KMS-11 (cell line): ENCODE measurements at regions not wholly inside any gene's neighbourhood (a gene's known extent, or its start where the extent isn't known, plus 50 kb on each side); places are given as distances from the start of the nearest gene placed in this dataset.

ENCODE experiments used
- H2AFZ ChIP-seq: fragments of 200-600 bp; sonication (generic); 2 replicates; pipeline ENCODE4 v1.6.1; 2016; ENCODE audit warnings: antibody characterized with exemption, mixed run types, low read depth
- H3K27ac ChIP-seq: fragments of 200-600 bp; sonication (generic); 2 replicates; pipeline ENCODE4 v1.6.1; 2016; ENCODE audit warnings: mild to moderate bottlenecking, mixed run types
- H3K27me3 ChIP-seq: fragments of 200-600 bp; sonication (generic); 2 replicates; pipeline ENCODE4 v1.6.1; 2017; ENCODE audit warnings: mild to moderate bottlenecking, low read depth, mixed run types, moderate library complexity; ENCODE audit not compliant: insufficient read depth
- H3K36me3 ChIP-seq: fragments of 200-600 bp; sonication (generic); 2 replicates; pipeline ENCODE4 v1.6.1; 2017; ENCODE audit warnings: mild to moderate bottlenecking, mixed run types; ENCODE audit not compliant: insufficient read depth
- H3K4me1 ChIP-seq: fragments of 200-600 bp; sonication (generic); 2 replicates; pipeline ENCODE4 v1.6.1; 2016; ENCODE audit warnings: mild to moderate bottlenecking, low read depth, mixed run types; ENCODE audit not compliant: poor library complexity, severe bottlenecking
- H3K4me2 ChIP-seq: fragments of 200-600 bp; sonication (generic); 2 replicates; pipeline ENCODE4 v1.7.0; 2016; ENCODE audit warnings: mild to moderate bottlenecking, mixed run types
- H3K4me3 ChIP-seq: fragments of 200-600 bp; sonication (generic); IDR thresholded peaks from 2 replicates; pipeline ENCODE4 v1.6.1; 2017; ENCODE audit warnings: low read depth, low read length, mixed read lengths; ENCODE audit not compliant: insufficient read depth
- H3K79me2 ChIP-seq: fragments of 200-600 bp; sonication (generic); 2 replicates; pipeline ENCODE4 v1.6.1; 2016; ENCODE audit warnings: low read depth, mixed run types; ENCODE audit not compliant: insufficient read depth
- H3K9ac ChIP-seq: fragments of 200-600 bp; sonication (generic); 2 replicates; pipeline ENCODE4 v1.6.1; 2016; ENCODE audit warnings: mild to moderate bottlenecking, mixed run types
- H4K20me1 ChIP-seq: fragments of 200-600 bp; sonication (generic); 2 replicates; pipeline ENCODE4 v1.6.1; 2016; ENCODE audit warnings: mild to moderate bottlenecking, mixed run types; ENCODE audit not compliant: insufficient read depth
- TF ChIP-seq, protein P1 (sequence below): fragments of 200-600 bp; sonication (generic); conservative IDR thresholded peaks from 2 replicates; pipeline ENCODE4 v1.6.1; 2017; ENCODE audit warnings: low read depth, mild to moderate bottlenecking, antibody characterized with exemption, low read length, moderate library complexity, mixed read lengths

DNA sequence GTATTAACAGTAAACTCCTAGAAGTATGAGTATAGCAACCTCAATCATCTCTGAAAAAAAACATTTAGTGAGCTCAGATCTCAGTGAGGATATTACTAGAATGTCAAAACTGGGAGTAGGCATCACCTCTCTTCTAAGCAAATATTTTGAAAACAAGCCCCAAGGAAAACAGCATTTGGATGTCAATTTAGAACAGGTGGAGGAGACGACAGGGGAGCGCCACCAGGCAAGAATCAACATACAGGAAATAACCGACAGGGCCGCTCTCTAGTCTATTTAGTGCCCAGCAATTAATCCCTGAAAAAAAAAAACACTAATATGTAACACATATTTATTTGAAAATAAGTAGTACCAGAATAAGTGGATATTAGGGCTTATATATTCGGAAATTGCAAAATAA, 940.3 kb upstream of the ADGRL3 start:
- no peak overlapping the region for H2AFZ ChIP-seq
- no peaks in the 10 kb centered on the region for H3K79me2 ChIP-seq
- H3K9ac ChIP-seq = no peak overlapping the region
- no peak overlapping the region for H3K4me2 ChIP-seq
- TF ChIP-seq, protein P1, sequence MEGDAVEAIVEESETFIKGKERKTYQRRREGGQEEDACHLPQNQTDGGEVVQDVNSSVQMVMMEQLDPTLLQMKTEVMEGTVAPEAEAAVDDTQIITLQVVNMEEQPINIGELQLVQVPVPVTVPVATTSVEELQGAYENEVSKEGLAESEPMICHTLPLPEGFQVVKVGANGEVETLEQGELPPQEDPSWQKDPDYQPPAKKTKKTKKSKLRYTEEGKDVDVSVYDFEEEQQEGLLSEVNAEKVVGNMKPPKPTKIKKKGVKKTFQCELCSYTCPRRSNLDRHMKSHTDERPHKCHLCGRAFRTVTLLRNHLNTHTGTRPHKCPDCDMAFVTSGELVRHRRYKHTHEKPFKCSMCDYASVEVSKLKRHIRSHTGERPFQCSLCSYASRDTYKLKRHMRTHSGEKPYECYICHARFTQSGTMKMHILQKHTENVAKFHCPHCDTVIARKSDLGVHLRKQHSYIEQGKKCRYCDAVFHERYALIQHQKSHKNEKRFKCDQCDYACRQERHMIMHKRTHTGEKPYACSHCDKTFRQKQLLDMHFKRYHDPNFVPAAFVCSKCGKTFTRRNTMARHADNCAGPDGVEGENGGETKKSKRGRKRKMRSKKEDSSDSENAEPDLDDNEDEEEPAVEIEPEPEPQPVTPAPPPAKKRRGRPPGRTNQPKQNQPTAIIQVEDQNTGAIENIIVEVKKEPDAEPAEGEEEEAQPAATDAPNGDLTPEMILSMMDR = no peak
- no peak overlapping the region for H3K4me3 ChIP-seq
- no peaks in the 10 kb centered on the region for H3K27me3 ChIP-seq
- no peaks in the 10 kb centered on the region for H3K36me3 ChIP-seq
- H4K20me1 ChIP-seq = no peaks in the 10 kb centered on the region
- H3K4me1 ChIP-seq = no peaks in the 10 kb centered on the region
- H3K27ac ChIP-seq = no peak overlapping the region

GRCh38 chr4:60266505-60266904, 933.6 kb upstream of the ADGRL3 start:
- no peaks in the 10 kb centered on the region for H3K4me1 ChIP-seq
- TF ChIP-seq, protein P1 = no peak
- no peak overlapping the region for H3K4me2 ChIP-seq
- H3K36me3 ChIP-seq = no peaks in the 10 kb centered on the region
- H3K79me2 ChIP-seq = no peaks in the 10 kb centered on the region
- H2AFZ ChIP-seq = no peak overlapping the region
- no peaks in the 10 kb centered on the region for H4K20me1 ChIP-seq
- H3K27me3 ChIP-seq = no peaks in the 10 kb centered on the region
- no peak overlapping the region for H3K4me3 ChIP-seq
- no peak overlapping the region for H3K9ac ChIP-seq
- no peak overlapping the region for H3K27ac ChIP-seq

DNA sequence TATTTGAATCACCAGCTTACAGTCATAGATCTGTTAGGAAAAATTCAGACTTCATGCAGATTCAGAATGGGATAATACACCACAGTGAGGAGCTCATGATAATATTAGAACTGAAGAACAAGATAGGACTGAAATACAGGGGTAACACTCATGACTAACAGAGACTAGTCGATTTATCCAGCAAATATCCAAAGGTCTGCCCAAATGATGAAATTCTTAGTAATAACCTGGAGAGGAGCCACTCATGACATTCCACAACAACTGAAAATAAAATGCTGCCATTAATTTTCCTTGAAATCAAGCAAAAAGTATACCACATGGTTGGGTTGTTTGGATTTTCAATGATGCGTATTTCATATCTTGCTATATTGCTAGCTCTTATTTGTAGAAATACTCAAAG, 903.7 kb upstream of the ADGRL3 start:
- Histone ChIP-seq H3K4me3 (no peak overlapping the region), H3K27me3 (no peaks in the 10 kb centered on the region), H3K27ac (no peak overlapping the region), H3K4me1 (no peaks in the 10 kb centered on the region), H3K36me3 (no peaks in the 10 kb centered on the region), H2AFZ (no peak overlapping the region), H4K20me1 (no peaks in the 10 kb centered on the region), H3K9ac (no peak overlapping the region), H3K4me2 (no peak overlapping the region), H3K79me2 (no peaks in the 10 kb centered on the region)
- TF ChIP-seq, protein P1 = no peak

- TF ChIP-seq, protein P1 = no peak
- Histone ChIP-seq H3K27ac (no peak overlapping the region), H3K79me2 (no peaks in the 10 kb centered on the region)
These were observed 886.4 kb upstream of the ADGRL3 start for GRCh38 chr4:60313611-60314178.

More at GRCh38 chr4:60313611-60314178, 886.4 kb upstream of the ADGRL3 start:
- Histone ChIP-seq H2AFZ (no peak overlapping the region), H4K20me1 (no peaks in the 10 kb centered on the region), H3K9ac (no peak overlapping the region), H3K36me3 (no peaks in the 10 kb centered on the region), H3K4me2 (no peak overlapping the region), H3K27me3 (no peaks in the 10 kb centered on the region), H3K4me1 (peaks cover 11% of the 10 kb centered on the region), H3K4me3 (no peak overlapping the region)
